ENCODE measurements at regions not wholly inside any gene's neighbourhood (a gene's known extent, or its start where the extent isn't known, plus 50 kb on each side); places are given as distances from the start of the nearest gene placed in this dataset.

DNA sequence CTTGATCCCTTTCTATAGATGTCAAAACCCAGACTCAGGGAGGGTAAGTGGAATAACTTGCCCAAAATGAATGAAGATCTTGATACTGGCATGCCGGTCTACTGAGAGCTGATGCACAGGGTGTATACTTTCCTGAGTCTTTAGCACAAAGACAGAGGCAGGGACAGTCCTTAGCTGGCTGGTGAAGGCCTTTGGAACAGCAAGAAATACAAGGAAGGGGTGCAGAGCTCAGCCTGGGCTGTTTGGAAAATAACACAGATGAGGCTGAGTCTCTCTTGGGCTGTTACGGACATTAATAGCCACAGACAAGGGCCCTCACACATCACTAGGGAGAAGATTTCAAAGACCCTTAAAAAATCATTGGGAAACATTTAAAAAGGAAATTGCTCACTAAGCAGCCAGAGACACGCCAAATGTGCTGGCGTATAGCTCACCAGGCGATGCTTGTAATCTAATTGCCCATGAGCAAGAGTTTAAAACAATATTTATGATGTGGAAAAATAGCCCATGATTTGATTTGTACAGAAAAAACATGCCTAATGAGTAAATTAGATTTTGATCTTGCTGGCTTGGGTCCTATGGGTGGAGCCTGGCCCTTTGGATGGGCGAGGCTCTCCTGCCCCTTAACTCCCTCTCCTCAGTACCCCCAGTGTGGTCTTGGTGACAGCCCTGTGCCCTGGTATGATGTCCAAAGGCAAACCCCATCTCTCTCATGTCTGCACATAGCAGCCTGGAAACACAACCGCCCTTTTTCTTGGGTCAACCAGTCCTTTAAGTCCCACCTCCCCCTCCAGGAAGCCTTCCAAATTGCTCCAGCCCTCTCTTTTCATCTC, 81.8 kb upstream of the MRPS22 start:
- H3K27ac Mint-ChIP-seq (ENCODE audit: unreplicated experiment) = no peak overlapping the region
- no peaks in the 10 kb centered on the region for H3K9me3 Mint-ChIP-seq
- H3K4me1 Mint-ChIP-seq = no peaks in the 10 kb centered on the region
- no peak overlapping the region for H3K4me3 Mint-ChIP-seq
- peaks cover 23% of the 10 kb centered on the region for H3K27me3 Mint-ChIP-seq (ENCODE audit: low read depth)
- no peaks in the 10 kb centered on the region for H3K36me3 Mint-ChIP-seq (ENCODE audit: low read depth)
- TF ChIP-seq, protein P1, sequence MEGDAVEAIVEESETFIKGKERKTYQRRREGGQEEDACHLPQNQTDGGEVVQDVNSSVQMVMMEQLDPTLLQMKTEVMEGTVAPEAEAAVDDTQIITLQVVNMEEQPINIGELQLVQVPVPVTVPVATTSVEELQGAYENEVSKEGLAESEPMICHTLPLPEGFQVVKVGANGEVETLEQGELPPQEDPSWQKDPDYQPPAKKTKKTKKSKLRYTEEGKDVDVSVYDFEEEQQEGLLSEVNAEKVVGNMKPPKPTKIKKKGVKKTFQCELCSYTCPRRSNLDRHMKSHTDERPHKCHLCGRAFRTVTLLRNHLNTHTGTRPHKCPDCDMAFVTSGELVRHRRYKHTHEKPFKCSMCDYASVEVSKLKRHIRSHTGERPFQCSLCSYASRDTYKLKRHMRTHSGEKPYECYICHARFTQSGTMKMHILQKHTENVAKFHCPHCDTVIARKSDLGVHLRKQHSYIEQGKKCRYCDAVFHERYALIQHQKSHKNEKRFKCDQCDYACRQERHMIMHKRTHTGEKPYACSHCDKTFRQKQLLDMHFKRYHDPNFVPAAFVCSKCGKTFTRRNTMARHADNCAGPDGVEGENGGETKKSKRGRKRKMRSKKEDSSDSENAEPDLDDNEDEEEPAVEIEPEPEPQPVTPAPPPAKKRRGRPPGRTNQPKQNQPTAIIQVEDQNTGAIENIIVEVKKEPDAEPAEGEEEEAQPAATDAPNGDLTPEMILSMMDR (conservative IDR thresholded peaks at IDR 0.05) = no peak
- no peak for DNase-seq (ENCODE audit: low read depth, low spot score)

DNA sequence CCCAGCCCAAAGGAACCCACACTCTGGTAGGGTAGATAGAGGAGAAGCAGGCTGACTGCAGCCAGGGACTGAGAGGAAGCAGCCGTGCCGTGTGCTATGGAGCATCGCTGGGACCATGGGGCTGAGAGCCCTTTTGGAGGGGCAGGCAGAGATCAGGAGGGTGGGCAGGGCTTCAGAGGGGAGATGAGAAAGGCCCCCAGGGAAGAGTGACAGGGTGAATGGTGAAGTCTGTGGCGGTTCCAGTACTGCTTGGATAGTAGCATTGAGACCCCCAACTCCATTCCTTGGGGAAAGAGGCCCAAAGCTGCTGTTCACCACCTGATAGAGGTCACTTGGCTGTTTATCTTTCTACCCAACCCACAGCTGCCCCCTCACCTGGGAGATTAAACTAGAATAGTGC, 80.0 kb upstream of the MRPS22 start:
- Mint-ChIP-seq H3K27me3 (ENCODE audit: low read depth) (peaks cover 8% of the 10 kb centered on the region), H3K9me3 (no peaks in the 10 kb centered on the region), H3K4me3 (no peak overlapping the region), H3K27ac (ENCODE audit: unreplicated experiment) (peak overlapping the region; percentile 84), H3K36me3 (ENCODE audit: low read depth) (no peaks in the 10 kb centered on the region), H3K4me1 (peaks cover 5% of the 10 kb centered on the region)
- no peak for DNase-seq (ENCODE audit: low read depth, low spot score)
- TF ChIP-seq, protein P1 (conservative IDR thresholded peaks at IDR 0.05) = no peak

DNA sequence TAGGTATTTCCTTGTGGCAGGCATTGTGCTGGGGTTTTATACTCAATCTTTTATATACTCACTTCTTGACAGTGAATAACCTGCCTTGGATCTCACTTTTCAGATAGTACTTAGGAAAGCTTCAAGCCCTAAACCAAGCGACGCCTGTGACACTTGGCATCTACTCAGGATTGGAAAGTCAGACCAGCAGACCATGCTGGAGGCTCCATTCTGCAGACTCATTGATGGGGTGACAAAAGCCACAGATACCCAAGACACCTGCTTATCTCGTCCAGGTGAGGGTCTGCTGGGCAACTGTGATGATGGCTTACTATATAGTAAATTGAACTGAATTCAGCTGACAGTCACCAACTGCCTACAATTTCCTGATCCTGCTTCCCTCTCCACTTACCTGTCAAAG, 79.4 kb upstream of the MRPS22 start:
- Mint-ChIP-seq H3K36me3 (ENCODE audit: low read depth) (no peaks in the 10 kb centered on the region), H3K9me3 (no peaks in the 10 kb centered on the region), H3K4me1 (peaks cover 5% of the 10 kb centered on the region), H3K27me3 (ENCODE audit: low read depth) (peaks cover 5% of the 10 kb centered on the region), H3K27ac (ENCODE audit: unreplicated experiment) (no peak overlapping the region), H3K4me3 (no peak overlapping the region)
- DNase-seq (ENCODE audit: low read depth, low spot score) = no peak
- TF ChIP-seq, protein P1 (conservative IDR thresholded peaks at IDR 0.05) = no peak

DNA sequence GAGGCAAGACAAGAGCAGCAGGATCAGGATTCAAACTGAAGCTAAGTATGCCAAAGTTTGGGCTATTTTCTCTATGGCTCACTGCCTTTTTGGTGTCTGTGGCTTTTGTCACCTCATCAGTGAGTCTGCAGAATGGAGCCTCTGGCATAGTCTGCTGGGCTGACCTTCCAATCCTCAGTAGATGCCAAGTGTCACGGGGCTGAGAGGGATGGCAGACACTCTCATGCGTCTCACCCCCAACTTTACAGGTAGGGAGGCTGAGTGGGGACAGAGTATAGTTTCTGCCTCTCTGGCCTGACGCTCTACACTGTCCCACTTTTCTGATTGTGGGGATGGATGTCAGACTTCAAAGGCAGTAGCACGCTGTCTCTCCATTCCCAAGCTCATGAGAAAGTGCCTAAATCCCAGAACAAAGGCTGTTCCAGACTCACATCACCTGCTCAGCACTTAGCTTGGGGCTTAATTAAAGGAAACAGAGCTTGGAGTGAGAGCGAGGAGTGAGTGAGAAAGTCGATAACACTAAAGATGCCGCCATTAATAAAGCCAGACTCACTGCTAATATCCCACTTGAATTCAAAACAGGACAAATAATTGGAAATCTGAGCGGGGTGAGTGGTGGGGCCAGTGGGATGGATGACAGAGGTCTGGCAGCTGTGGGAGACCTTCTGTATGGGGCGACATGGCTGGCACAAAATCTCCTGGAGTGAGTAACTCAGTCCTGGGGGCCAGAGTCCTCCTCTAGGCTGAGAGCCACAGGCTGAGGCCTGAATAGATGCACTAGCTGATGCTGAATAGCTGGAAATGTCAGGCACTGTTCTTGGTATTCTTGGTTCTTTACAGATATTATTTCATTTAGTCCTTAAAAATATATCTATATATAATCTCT, 78.4 kb upstream of the MRPS22 start:
- TF ChIP-seq, protein P1 (conservative IDR thresholded peaks at IDR 0.05) = no peak

DNA sequence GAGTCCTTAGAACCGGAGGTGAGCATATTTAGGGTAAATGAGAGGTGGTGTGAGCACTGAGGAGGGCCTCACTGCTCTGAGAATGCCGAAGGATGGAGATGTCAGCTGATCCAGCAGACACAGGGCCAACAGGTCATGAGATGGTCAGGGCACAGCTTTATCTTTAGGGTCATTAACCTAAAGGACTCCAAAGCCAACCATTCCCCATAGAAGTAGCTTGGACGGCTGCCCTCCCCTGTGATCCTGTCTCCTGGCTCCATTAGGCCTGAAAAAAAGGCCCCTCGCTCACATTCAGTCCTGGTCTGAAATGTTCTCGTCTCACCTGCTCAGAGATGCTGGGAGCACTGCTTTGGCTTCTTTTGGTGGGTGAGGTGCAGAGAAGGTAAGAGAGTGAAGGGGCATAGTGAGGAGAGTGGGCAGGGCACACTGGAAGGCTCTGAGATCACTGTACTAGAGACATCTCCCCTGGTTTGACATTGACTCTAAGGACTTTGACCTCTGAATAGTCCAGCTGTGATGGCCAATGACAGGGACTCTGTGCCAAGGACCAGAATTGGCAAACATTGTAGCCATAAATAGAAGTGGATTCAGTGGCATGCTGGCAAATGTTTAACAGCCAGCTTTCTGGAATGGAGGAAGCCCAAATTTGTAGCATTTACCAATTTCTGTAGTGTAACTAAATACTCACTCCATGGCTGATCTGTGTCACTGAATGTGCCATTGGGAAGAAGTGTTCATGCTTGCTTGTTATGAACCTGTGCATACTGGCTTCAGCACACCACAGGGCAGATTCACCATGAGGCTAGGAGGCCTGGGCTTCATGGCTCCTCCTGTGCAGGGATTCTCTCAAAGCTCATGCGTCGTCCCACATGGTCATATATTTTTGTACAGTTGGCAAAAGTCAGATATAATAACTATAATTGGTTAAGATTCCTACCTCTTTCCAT, 76.2 kb upstream of the MRPS22 start:
- Mint-ChIP-seq H3K36me3 (ENCODE audit: low read depth) (no peaks in the 10 kb centered on the region), H3K27ac (ENCODE audit: unreplicated experiment) (no peak overlapping the region), H3K4me3 (no peak overlapping the region), H3K27me3 (ENCODE audit: low read depth) (peaks cover 2% of the 10 kb centered on the region), H3K4me1 (peaks cover 5% of the 10 kb centered on the region), H3K9me3 (peaks cover 1% of the 10 kb centered on the region)
- no peak for DNase-seq (ENCODE audit: low read depth, low spot score)
- TF ChIP-seq, protein P1 (conservative IDR thresholded peaks at IDR 0.05) = no peak

More for the DNA sequence above, 78.4 kb upstream of the MRPS22 start:
- no peaks in the 10 kb centered on the region for H3K9me3 Mint-ChIP-seq
- peaks cover 2% of the 10 kb centered on the region for H3K27me3 Mint-ChIP-seq (ENCODE audit: low read depth)
- peaks cover 5% of the 10 kb centered on the region for H3K4me1 Mint-ChIP-seq
- H3K4me3 Mint-ChIP-seq = no peak overlapping the region
- no peaks in the 10 kb centered on the region for H3K36me3 Mint-ChIP-seq (ENCODE audit: low read depth)
- no peak overlapping the region for H3K27ac Mint-ChIP-seq (ENCODE audit: unreplicated experiment)
- DNase-seq (ENCODE audit: low read depth, low spot score) = no peak

Data from neural crest cell (in vitro differentiated cells).